T-helper 2 cell (primary cell): ENCODE measurements at regions not wholly inside any gene's neighbourhood (a gene's known extent, or its start where the extent isn't known, plus 50 kb on each side); places are given as distances from the start of the nearest gene placed in this dataset.

Experiments
- DNase-seq, 5 experiments: peaks; one replicate each; pipeline versions ENCODE4 v3.0.0 to v3.0.0-alpha.2; 2012 to 2022

GRCh38 chr5:93273176-93273575, 307.8 kb downstream of the NR2F1-AS1 start:
- no peak for DNase-seq

DNA sequence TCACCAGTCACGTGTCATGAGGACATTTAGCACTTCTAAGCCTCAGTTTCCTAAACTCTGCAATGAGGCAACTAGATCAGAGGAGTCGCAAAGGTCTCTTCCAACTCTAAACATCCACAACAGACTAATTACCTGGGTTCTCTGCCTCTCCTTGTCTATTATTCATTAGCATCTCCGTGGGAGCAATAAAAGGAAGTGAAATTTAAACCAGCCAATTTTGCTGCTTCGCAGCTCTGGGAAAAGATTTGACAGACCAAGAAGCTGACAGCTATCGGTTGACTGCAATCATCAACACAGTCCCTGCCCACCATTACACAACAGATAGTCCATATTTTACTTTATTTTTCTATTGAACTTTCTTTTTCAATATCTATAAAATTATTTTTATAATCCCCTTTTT, 308.9 kb downstream of the NR2F1-AS1 start:
- no peak for DNase-seq

- DNase-seq: no peak
Measured at GRCh38 chr5:93267736-93268135, 313.3 kb downstream of the NR2F1-AS1 start.

GRCh38 chr5:93267276-93267675, 313.7 kb downstream of the NR2F1-AS1 start:
- no peak for DNase-seq

- DNase-seq: no peak
Measured at GRCh38 chr5:93257616-93258015, 323.4 kb downstream of the NR2F1-AS1 start.

DNA sequence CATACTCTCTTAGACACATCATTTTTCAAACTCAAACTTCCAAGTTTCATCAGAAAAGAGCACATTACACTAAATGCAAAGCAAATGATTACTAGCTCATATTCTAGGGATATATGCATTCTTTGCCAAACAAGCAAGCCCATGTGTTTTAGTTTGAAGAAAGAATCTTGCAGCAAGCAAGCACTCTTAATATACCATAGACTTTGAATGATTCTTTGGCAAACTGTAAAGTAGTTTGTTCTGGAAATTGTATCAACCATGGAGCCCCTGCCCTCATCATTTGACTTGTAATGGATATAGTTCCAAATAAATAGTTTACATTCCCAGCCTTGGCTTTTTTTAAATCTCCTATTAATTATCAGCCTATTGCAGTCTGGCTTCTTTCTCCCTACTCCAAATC, 325.2 kb downstream of the NR2F1-AS1 start:
- DNase-seq: no peak

GRCh38 chr5:93252165-93252564, 328.9 kb downstream of the NR2F1-AS1 start:
- no peak for DNase-seq

GRCh38 chr5:93251347-93251746, 329.7 kb downstream of the NR2F1-AS1 start:
- DNase-seq: no peak

DNA sequence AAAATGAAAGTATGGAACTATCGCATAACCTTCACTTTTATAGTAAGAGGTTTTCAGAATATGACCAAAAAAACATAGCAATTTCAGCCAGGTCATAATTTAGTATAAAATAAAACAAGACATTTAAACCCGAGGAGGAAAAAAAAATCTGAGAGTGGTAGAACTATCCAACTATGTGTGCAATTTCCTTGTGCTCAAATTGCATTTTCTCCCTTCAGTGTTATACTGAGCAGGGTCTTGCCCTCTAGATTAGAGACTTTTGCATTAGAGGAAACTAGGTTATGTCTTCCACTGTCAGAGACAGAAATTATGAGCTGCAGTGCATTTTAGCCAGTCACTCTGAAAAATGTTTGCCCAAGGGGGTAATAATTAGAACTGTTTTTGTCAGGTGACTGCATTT, 330.6 kb downstream of the NR2F1-AS1 start:
- no peak for DNase-seq

DNA sequence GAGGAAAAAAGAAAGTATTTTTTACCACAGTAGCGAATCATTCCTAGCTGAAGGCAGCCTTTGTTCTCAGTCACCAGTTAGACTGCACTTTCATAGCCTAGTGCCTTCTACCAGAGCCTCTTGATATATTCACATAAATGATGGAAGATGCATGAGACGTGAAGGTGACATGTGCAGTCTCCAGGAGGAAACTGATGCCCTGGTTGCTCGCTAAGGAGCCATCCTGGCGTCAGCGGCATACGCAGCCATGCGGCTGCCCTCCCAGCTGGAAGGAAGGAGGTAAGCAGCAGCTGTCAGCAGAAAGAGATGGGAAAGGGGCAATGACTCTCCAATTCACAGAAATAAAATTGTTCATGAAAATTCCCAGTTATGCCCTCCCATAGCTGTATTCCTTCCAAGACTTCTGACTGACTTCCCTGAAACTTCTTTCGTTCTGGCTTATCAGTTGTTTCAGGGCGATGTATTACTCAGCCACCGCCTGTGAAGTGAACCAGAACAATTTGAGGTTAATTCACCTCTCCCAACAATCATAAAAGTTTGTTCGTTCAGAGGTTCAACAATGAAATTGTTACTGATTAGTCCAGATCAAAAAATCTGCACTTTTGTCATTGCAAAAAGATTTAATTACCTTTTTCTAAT, 331.2 kb downstream of the NR2F1-AS1 start:
- no peak for DNase-seq

DNA sequence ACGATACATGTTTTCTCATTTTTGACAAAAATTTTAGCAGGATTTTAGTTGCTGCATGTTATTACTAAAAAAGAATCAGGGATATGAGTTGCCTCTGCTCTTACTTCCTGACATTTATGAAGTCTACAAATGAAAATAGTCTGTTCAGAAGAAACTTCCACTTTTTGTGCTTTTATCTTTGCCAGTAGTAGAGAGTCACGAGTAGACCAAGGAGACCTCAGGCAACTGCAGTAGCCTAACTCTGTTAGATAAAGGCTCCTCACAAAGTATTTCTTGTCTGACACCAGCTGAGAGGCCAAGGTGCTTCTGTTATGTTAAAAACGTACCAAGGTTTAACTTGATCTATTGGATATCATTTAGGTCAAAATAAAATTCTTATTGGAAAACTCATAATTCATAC, 333.9 kb downstream of the NR2F1-AS1 start:
- no peak for DNase-seq

DNA sequence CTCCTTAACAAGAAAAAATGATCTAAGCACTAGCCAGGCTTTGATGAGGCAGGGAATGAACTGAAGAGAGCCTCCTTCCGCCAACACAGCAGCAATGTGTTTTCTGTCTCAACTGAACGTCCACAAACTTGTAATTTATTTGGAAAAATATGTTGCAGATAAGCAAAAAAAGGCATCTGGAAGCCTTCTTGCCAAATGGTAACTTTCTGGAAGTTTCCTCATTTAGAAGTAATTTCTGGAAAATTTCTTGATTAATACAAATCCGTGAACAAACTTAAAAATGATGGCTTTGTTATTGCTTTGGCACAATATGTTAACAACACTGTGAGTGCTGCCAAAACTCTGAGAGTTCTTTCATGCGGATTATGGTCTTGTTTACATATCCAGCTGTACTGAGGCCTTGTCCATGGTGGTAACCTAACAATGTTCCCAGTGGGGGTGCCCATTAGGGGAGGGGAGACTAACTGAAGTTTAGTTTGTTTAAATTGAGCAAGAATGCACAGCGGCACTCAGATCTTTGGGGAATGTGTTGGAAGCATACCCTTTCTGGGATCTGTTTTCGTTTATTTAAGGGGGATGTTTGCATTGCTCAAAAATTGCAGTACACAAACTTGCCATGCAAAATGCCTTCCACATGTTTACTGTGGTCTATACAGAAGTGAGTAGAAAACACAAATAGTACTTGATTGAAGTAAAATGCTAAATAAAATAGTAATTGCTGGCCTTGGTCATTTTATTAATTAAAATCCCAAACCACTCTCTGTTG, 334.7 kb downstream of the NR2F1-AS1 start:
- DNase-seq: no peak

DNA sequence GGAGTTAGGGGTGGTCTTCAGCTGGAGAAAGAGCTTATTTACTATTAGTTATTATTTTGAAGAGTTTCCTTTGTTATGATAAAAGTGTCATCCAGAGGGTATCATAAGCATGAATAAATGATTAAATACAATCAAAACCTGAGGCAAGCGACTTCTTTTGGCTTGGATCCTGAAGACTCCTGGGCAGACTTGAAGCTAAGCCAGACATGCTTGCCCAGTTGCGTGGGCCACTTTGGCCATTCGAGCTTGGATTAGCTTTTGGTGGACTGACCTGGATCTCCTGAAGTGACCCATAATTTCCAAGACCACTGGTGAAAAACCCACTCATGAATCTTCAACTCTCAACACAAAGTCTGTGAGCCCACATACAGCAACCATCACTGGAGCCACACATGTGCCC, 335.8 kb downstream of the NR2F1-AS1 start:
- DNase-seq: no peak

- no peak for DNase-seq
Measured at GRCh38 chr5:93243481-93243880, 337.5 kb downstream of the NR2F1-AS1 start.

DNA sequence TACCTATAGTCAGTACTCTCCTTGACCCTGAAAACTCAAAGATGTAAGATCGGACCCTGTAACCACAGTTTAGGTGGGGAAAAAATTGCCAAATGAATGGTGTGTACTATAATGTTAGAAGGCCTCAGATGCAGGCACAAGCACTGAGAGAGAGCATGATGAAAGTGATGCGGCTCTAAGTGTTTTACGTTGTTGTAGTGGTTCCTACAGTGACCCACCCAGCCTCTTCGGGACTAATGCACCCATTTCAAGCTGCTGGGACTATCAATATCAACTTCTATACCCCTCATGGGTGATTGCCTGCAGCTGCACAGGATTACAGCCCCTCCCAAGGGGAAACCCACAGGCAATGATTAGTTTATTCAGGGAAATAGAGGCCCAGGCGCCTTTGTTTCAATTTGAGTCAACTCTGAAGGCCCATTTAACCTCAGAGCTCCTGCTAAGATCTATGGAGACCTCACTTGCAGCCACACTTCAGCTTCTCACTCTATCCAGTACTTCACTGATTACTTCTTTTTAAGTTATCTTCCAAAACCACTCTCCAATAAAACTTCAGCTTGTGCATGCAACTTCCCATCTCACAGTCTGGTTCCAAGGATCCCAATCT, 340.7 kb downstream of the NR2F1-AS1 start:
- DNase-seq: peak in 1 of 5 experiments; percentile 15

GRCh38 chr5:93236807-93237421, 344.1 kb downstream of the NR2F1-AS1 start:
- no peak for DNase-seq

GRCh38 chr5:93235761-93236160, 345.3 kb downstream of the NR2F1-AS1 start:
- no peak for DNase-seq

DNA sequence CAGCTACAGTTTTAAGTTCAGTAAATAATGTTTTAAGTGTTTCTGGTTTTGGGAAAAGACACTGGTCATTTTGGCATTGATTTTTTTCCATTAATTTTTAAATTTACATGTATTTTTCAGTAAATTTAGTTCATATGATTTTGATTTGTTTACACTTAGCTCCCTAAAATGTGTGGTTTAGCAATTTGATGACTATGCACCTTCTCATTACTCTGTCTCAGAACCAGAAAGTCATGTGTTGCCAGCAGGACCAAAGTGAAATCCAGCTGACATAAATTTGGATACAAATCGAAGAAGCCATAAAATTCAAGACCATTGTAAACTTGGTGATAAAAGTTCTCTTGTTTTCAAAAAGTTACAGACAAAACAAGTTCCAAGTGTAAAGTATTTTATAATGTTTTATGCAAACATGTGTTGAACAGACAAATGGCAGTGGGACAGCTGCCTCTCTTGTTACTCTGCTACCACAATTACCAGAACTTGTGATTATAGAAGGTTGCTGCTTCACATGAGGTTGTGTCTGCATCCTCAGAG, 354.8 kb downstream of the NR2F1-AS1 start:
- DNase-seq: no peak

- no peak for DNase-seq
Measured at GRCh38 chr5:93225748-93226147, 355.3 kb downstream of the NR2F1-AS1 start.

- no peak for DNase-seq
Measured at GRCh38 chr5:93224624-93225023, 356.4 kb downstream of the NR2F1-AS1 start.

- no peak for DNase-seq
Measured at GRCh38 chr5:93221773-93222172, 359.2 kb downstream of the NR2F1-AS1 start.

- DNase-seq: no peak
Measured at GRCh38 chr5:93220431-93220830, 360.6 kb downstream of the NR2F1-AS1 start.

- DNase-seq: no peak
Measured at GRCh38 chr5:93219641-93220145, 361.3 kb downstream of the NR2F1-AS1 start.
